ENCODE measurements at regions not wholly inside any gene's neighbourhood (a gene's known extent, or its start where the extent isn't known, plus 50 kb on each side); places are given as distances from the start of the nearest gene placed in this dataset.

GRCh38 chr13:50236898-50237318 is 221.7 kb downstream of the KCNRG start:
- no peak for TF ChIP-seq CTCF (IDR thresholded peaks at IDR 0.05)
- TF ChIP-seq POLR2A (IDR thresholded peaks at IDR 0.05): no peak

All from ovary (tissue), 3 donors.